HCT116 (cell line): ENCODE measurements at regions not wholly inside any gene's neighbourhood (a gene's known extent, or its start where the extent isn't known, plus 50 kb on each side); places are given as distances from the start of the nearest gene placed in this dataset.

ENCODE experiments used
- ELF1 ChIP-seq: IDR thresholded peaks from 2 replicates; pipeline ENCODE4 v1.6.1; 2012; ENCODE audit warnings: low read depth, borderline replicate concordance
- EZH2 ChIP-seq: fragments of 200-600 bp; sonication (generic); IDR thresholded peaks from 2 replicates; pipeline ENCODE4 v1.6.1; 2017; ENCODE audit warnings: antibody characterized with exemption, mixed run types
- POLR2AphosphoS5 ChIP-seq: IDR thresholded peaks from 2 replicates; pipeline ENCODE4 v1.6.1; 2011; ENCODE audit warnings: mild to moderate bottlenecking, low read depth, low read length, moderate library complexity
- SP1 ChIP-seq: IDR thresholded peaks from 2 replicates; pipeline ENCODE4 v1.6.1; 2012; ENCODE audit warnings: low read depth
- ZNF274 ChIP-seq: fragments of 200-500 bp; sonication (Bioruptor generic); IDR thresholded peaks from 2 replicates; pipeline ENCODE4 v1.6.1; 2014; ENCODE audit warnings: mild to moderate bottlenecking, low read depth, low read length, inconsistent platforms
- TF ChIP-seq, protein P1 (sequence below), 3 experiments: fragments of 200-600 bp in 1 of 3; sonication (generic) in 1 of 3; IDR thresholded peaks in 2 of 3; conservative IDR thresholded peaks in 1 of 3; 2 replicates each; pipeline ENCODE4 v1.5.1; 2012 to 2017; ENCODE audit warnings: low read depth in 2 of 3, low read length in 2 of 3, antibody characterized with exemption in 1 of 3, borderline replicate concordance in 1 of 3, control low read depth in 1 of 3, mild to moderate bottlenecking in 1 of 3, mixed read lengths in 1 of 3, mixed run types in 1 of 3, moderate library complexity in 1 of 3; ENCODE audit not compliant: insufficient read depth in 1 of 3

- no peak for TF ChIP-seq SP1
- TF ChIP-seq, protein P1, sequence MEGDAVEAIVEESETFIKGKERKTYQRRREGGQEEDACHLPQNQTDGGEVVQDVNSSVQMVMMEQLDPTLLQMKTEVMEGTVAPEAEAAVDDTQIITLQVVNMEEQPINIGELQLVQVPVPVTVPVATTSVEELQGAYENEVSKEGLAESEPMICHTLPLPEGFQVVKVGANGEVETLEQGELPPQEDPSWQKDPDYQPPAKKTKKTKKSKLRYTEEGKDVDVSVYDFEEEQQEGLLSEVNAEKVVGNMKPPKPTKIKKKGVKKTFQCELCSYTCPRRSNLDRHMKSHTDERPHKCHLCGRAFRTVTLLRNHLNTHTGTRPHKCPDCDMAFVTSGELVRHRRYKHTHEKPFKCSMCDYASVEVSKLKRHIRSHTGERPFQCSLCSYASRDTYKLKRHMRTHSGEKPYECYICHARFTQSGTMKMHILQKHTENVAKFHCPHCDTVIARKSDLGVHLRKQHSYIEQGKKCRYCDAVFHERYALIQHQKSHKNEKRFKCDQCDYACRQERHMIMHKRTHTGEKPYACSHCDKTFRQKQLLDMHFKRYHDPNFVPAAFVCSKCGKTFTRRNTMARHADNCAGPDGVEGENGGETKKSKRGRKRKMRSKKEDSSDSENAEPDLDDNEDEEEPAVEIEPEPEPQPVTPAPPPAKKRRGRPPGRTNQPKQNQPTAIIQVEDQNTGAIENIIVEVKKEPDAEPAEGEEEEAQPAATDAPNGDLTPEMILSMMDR (IDR thresholded peaks at IDR 0.05 in 2 of 3, conservative IDR thresholded peaks at IDR 0.05 in 1 of 3; ENCODE audit: borderline replicate concordance in 1 of 3, insufficient read depth in 1 of 3, low read depth in 2 of 3, low read length in 2 of 3) = peak in 2 of 3 experiments; percentile 62 to 66; a peak in 4 of 6 replicates
- TF ChIP-seq ELF1 = no peak
- no peak for TF ChIP-seq EZH2
- no peak for TF ChIP-seq ZNF274
- TF ChIP-seq POLR2AphosphoS5 = no peak
Measured at GRCh38 chr5:133746834-133747233, 134.5 kb upstream of the FSTL4 start.
